Activated CD4-positive, alpha-beta T cell treated with anti-CD3 and anti-CD28 coated beads, Interleukin-2, amount 10 ng/mL, durations not matched to agents 7 days and 5 days (primary cell): ENCODE measurements at regions not wholly inside any gene's neighbourhood (a gene's known extent, or its start where the extent isn't known, plus 50 kb on each side); places are given as distances from the start of the nearest gene placed in this dataset.
A peak's percentile ranks its signal among the peaks of the same experiment; 100 is the strongest.

Experiments used
- CTCF ChIA-PET: fragments of 350-600 bp; sonication (Branson Sonifier 250); formaldehyde crosslinking; loops from one replicate; lab custom pipeline; 2021; ENCODE audit warnings: antibody characterized with exemption; lab: Charles Lee
- POLR2A ChIA-PET: fragments of 350-600 bp; sonication (Branson Sonifier 250); formaldehyde crosslinking; loops from one replicate; lab custom pipeline; 2021; ENCODE audit warnings: antibody characterized with exemption; lab: Charles Lee
- DNase-seq: peaks from one replicate; pipeline ENCODE4 v3.0.0-alpha.2; 2020
- H3K27ac Mint-ChIP-seq: one replicate; pipeline ENCODE4 v1.8.0; 2021; ENCODE audit warnings: mild to moderate bottlenecking, moderate library complexity, mixed read lengths
- H3K27me3 Mint-ChIP-seq: one replicate; pipeline ENCODE4 v1.8.0; 2021; ENCODE audit warnings: mixed read lengths
- H3K36me3 Mint-ChIP-seq: one replicate; pipeline ENCODE4 v1.8.0; 2021; ENCODE audit warnings: low read depth, mixed read lengths
- H3K4me1 Mint-ChIP-seq: one replicate; pipeline ENCODE4 v1.8.0; 2021; ENCODE audit warnings: mixed read lengths
- H3K4me3 Mint-ChIP-seq: one replicate; pipeline ENCODE4 v1.8.0; 2021; ENCODE audit warnings: mild to moderate bottlenecking, moderate library complexity, mixed read lengths
- H3K9me3 Mint-ChIP-seq: one replicate; pipeline ENCODE4 v1.8.0; 2021; ENCODE audit warnings: mixed read lengths

DNA sequence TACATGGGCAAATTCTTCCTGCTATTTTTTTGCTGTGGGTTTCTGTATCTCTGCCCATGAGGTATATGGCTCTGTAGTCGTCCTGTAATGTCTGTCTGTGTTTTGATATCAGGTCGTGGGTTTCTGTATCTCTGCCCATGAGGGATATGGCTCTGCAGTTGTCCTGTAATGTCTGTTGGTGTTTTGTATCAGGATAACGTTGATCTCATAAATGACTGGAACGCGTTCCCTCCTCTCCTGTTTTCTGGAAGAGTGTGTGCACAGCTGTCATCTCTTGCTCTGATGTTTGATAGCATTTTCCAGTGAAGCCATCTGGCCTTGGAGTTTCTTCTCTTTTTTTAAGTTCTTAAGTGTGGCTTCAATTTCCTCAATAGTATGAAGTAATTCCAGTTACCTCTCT lies 57.2 kb downstream of the SOX1 start:
- POLR2A ChIA-PET, result no interaction called here
- H3K4me3 Mint-ChIP-seq, result no peak overlapping the region
- DNase-seq, result no peak
- no peaks in the 10 kb centered on the region for H3K4me1 Mint-ChIP-seq
- H3K27ac Mint-ChIP-seq, result no peak overlapping the region
- no peaks in the 10 kb centered on the region for H3K27me3 Mint-ChIP-seq
- no peaks in the 10 kb centered on the region for H3K9me3 Mint-ChIP-seq
- CTCF ChIA-PET, result no interaction called here
- no peaks in the 10 kb centered on the region for H3K36me3 Mint-ChIP-seq

DNA sequence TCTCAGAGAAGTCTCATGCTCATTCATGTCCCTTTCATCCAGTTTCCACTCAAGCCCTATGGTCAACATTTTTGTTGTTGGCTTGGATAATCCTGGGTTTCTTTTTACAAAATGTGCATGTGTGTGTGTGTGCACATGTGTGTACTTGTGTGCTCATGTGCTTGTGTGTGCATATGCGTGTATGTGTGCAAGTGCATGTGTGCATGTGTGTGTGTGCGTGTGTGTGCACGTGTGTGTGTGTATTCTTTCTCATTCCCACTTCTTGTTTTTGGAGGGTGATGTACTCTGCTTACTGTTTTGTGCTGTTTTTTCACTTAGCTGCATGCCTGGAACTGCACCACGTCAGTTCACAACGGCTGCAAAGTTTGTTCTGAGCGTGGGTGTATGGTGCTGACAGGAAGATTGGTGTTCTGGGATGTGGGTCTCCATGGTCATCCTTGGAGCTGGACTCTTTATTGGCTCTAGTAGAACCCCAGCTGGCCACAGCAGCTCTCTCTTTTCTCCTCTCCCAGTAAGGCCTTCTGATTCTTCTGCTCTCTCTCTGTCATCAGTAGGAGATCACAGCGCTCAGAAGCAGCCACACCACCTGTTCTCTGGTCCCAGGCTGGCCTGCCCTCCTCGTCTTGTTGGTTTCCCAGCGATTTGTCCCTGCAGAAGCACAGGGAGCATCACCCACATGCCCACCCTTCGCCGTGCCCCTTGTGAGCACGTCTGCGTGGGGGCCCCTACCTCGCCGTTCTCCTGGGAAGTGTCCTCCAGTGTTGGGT lies 60.8 kb downstream of the SOX1 start:
- no peak overlapping the region for H3K27ac Mint-ChIP-seq
- H3K36me3 Mint-ChIP-seq, result no peaks in the 10 kb centered on the region
- no peaks in the 10 kb centered on the region for H3K27me3 Mint-ChIP-seq
- ChIA-PET POLR2A (no interaction called here), CTCF (no interaction called here)
- no peak for DNase-seq
- H3K4me3 Mint-ChIP-seq, result no peak overlapping the region
- no peaks in the 10 kb centered on the region for H3K9me3 Mint-ChIP-seq
- H3K4me1 Mint-ChIP-seq, result no peaks in the 10 kb centered on the region

DNA sequence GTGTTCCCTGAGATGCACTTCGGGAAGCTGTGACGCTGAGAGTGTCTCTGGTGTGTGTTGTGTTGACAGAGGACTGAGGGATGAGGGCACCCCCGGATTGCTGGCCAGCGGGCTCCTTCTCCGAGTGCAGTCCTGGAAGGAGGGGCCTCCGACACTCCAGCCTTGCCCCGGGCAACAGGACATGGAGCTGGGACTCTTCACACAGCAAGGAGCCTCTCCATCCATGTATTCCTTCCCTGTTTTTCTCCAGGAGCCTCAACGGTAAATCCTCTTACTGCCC lies 61.3 kb downstream of the SOX1 start:
- Mint-ChIP-seq H3K27me3 (no peaks in the 10 kb centered on the region), H3K27ac (no peak overlapping the region), H3K4me1 (no peaks in the 10 kb centered on the region), H3K36me3 (no peaks in the 10 kb centered on the region), H3K9me3 (no peaks in the 10 kb centered on the region), H3K4me3 (no peak overlapping the region)
- POLR2A ChIA-PET, result no interaction called here
- no peak for DNase-seq
- CTCF ChIA-PET, result no interaction called here

DNA sequence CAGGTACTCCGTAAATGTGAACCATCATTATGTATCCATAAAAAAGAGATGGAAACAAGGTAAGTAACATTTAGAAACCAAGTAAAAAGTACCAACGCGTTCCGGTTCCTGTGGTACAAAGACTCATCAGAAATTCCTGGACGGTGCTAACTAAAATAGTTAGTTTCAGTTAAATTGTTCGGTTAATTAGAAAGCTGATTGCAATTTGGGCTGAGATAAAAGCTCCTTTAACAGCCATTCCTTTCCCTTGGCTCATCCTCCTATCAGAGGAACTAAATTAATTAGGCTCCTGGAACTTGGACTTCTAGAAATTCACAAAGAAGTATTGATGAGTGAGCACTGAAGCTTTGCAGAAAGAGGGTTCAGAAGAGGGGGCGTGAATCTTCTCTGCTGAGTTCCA lies 63.5 kb downstream of the SOX1 start:
- Mint-ChIP-seq H3K4me3 (no peak overlapping the region), H3K9me3 (no peaks in the 10 kb centered on the region), H3K36me3 (no peaks in the 10 kb centered on the region), H3K27ac (no peak overlapping the region), H3K27me3 (no peaks in the 10 kb centered on the region), H3K4me1 (no peaks in the 10 kb centered on the region)
- ChIA-PET CTCF (no interaction called here), POLR2A (no interaction called here)
- no peak for DNase-seq

- H3K4me1 Mint-ChIP-seq, result no peaks in the 10 kb centered on the region
- no peak overlapping the region for H3K4me3 Mint-ChIP-seq
- no peaks in the 10 kb centered on the region for H3K27me3 Mint-ChIP-seq
- ChIA-PET CTCF (no interaction called here), POLR2A (no interaction called here)
- peak overlapping the region; percentile 25 for H3K27ac Mint-ChIP-seq
- no peak for DNase-seq
- H3K9me3 Mint-ChIP-seq, result no peaks in the 10 kb centered on the region
- no peaks in the 10 kb centered on the region for H3K36me3 Mint-ChIP-seq
Observed at GRCh38 chr13:112131081-112131712, 64.2 kb downstream of the SOX1 start.

DNA sequence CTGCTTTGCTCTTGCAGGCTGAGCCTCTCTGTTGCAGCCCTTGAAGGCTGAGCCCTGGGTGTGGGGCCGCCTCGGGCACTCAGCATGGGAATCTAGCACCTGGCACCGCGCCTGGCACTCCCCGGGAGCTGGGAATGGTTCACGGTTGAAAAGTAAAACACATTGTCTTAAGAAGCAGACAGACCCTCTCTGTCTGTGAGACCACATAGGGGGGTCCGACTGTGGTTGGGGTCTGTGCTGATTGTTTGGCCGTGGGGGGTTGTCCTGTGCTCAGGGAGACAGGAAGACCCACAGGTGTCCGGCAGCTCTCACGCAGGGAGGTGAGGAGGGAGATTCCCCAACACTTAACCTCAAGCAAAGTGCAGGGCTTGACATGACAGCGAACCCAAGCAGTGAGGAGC lies 64.8 kb downstream of the SOX1 start:
- Mint-ChIP-seq H3K36me3 (no peaks in the 10 kb centered on the region), H3K27me3 (no peaks in the 10 kb centered on the region), H3K27ac (peak overlapping the region; percentile 25), H3K4me3 (no peak overlapping the region), H3K4me1 (no peaks in the 10 kb centered on the region), H3K9me3 (no peaks in the 10 kb centered on the region)
- no peak for DNase-seq
- POLR2A ChIA-PET, result no interaction called here
- CTCF ChIA-PET, result no interaction called here

DNA sequence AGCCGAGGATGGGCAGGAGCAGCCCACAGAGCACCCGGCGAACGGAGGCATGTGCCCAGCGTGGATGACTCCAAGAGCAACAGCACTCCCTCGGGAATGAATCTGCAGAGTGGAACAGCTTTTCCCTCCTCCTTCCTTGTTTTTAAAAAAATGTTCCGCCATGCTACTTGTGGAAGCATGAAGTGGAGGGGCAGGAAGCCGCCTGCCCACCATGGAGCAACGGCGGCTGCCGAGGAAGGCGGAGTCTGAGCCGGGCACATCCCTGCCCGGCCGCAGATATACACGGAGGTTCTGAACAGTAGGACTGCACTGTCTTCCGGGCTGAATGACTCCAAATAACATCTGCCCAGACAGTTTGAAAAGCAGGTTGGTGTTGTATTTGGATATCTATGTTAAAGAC lies 65.2 kb downstream of the SOX1 start:
- no peaks in the 10 kb centered on the region for H3K9me3 Mint-ChIP-seq
- POLR2A ChIA-PET, result no interaction called here
- H3K36me3 Mint-ChIP-seq, result no peaks in the 10 kb centered on the region
- DNase-seq, result no peak
- no peaks in the 10 kb centered on the region for H3K4me1 Mint-ChIP-seq
- H3K4me3 Mint-ChIP-seq, result no peak overlapping the region
- H3K27me3 Mint-ChIP-seq, result no peaks in the 10 kb centered on the region
- no peak overlapping the region for H3K27ac Mint-ChIP-seq
- CTCF ChIA-PET, result interaction anchor here (0.6 kb wide), 1 partner anchor 107 kb away, joined by 3 read pairs; no protein-coding TSS in a partner anchor

DNA sequence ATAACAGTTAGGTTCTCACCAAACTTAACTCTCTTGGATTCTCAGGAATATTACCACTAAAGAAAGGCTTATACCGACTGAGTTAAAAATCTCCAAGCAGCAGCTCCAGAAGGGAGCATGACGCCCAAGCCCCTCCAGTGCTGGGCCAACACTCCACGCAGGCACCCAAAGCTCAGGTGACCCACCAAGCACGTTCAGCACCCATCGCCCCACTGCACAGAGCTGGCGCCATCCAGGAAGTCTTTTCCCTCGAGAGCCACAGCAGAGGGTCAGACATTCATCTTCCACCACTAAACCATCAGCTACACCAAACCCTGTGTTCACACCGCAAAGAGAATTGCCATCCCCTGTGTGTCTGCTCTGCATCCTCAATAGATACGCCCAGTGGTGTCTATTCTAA lies 65.7 kb downstream of the SOX1 start:
- no peak overlapping the region for H3K27ac Mint-ChIP-seq
- no peaks in the 10 kb centered on the region for H3K4me1 Mint-ChIP-seq
- POLR2A ChIA-PET, result no interaction called here
- H3K36me3 Mint-ChIP-seq, result no peaks in the 10 kb centered on the region
- CTCF ChIA-PET, result interaction anchor here (0.6 kb wide), 1 partner anchor 107 kb away, joined by 3 read pairs; no protein-coding TSS in a partner anchor
- DNase-seq, result no peak
- no peaks in the 10 kb centered on the region for H3K9me3 Mint-ChIP-seq
- H3K4me3 Mint-ChIP-seq, result no peak overlapping the region
- H3K27me3 Mint-ChIP-seq, result no peaks in the 10 kb centered on the region

DNA sequence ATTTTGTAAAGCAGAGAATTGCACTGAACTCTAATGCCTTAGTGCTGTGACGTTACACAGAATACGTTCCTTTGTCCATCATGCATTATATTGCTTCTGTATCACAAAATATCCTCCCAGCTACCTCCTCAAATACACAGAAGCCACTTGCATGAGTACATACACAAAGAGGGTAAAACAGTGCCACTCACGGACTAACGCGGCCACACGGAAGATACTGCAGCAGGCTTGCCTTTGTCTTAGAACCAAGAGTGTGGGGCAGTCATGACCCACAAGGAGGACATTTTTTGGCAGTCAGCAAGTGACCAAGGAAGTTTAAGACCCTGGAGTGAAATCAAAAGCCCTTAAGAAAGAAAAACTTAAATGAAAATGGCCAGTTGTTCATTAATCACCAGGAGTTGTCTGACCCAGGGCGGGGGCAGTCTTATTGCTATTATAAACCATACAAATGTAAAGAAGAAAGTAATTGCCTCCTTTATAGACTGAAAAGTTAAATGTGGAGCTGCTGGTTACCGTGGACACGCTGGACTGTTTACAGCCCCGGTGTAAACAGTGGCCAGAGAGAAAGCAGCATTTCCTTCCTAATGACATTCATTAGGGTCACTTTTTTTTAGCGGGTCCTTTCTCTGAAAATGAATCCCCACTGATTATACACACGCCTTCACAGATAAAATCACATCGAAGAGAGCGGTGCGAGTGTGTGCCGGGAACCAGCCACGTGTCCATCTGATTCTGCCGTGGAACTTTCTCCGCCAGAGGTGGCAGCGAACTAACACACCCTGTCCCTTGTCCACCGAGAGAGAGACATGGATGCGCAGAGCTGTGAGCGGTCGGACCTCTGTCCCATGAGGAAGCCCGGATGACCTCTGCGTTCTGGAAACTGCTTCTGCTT lies 66.8 kb downstream of the SOX1 start:
- ChIA-PET CTCF (no interaction called here), POLR2A (no interaction called here)
- Mint-ChIP-seq H3K4me1 (no peaks in the 10 kb centered on the region), H3K36me3 (no peaks in the 10 kb centered on the region), H3K27ac (no peak overlapping the region), H3K27me3 (no peaks in the 10 kb centered on the region), H3K9me3 (no peaks in the 10 kb centered on the region), H3K4me3 (no peak overlapping the region)
- DNase-seq, result no peak

GRCh38 chr13:112134391-112135075 lies 67.6 kb downstream of the SOX1 start:
- no peak for DNase-seq
- Mint-ChIP-seq H3K27ac (no peak overlapping the region), H3K4me1 (no peaks in the 10 kb centered on the region), H3K36me3 (no peaks in the 10 kb centered on the region), H3K9me3 (no peaks in the 10 kb centered on the region), H3K4me3 (no peak overlapping the region), H3K27me3 (no peaks in the 10 kb centered on the region)
- ChIA-PET POLR2A (no interaction called here), CTCF (no interaction called here)

GRCh38 chr13:112136095-112136494 lies 69.1 kb downstream of the SOX1 start:
- no peaks in the 10 kb centered on the region for H3K9me3 Mint-ChIP-seq
- CTCF ChIA-PET, result no interaction called here
- no peaks in the 10 kb centered on the region for H3K4me1 Mint-ChIP-seq
- POLR2A ChIA-PET, result no interaction called here
- no peaks in the 10 kb centered on the region for H3K27me3 Mint-ChIP-seq
- no peak overlapping the region for H3K4me3 Mint-ChIP-seq
- H3K27ac Mint-ChIP-seq, result no peak overlapping the region
- H3K36me3 Mint-ChIP-seq, result no peaks in the 10 kb centered on the region
- DNase-seq, result no peak

DNA sequence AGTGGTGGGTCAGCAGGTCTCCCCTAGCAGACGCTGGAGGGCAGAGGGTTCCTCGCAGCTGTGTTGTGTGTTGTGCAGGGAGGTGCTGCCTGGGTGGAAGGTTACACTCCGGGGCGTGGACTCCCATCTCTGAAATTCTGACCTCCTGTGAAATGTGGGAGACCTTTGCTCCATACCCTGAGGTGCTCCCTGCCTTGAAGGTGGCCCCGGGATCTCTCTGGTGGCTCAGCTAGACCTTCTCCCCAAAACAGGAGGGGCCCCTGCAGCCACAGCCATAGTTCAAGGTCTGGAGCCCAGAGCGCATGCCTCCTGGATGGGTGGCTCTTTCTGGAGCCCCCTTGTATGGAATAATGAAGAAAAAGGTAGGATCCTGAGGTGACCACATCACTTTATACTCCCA lies 70.2 kb downstream of the SOX1 start:
- no peaks in the 10 kb centered on the region for H3K4me1 Mint-ChIP-seq
- H3K27ac Mint-ChIP-seq, result no peak overlapping the region
- H3K36me3 Mint-ChIP-seq, result no peaks in the 10 kb centered on the region
- no peaks in the 10 kb centered on the region for H3K9me3 Mint-ChIP-seq
- H3K4me3 Mint-ChIP-seq, result no peak overlapping the region
- H3K27me3 Mint-ChIP-seq, result no peaks in the 10 kb centered on the region
- no peak for DNase-seq
- CTCF ChIA-PET, result no interaction called here
- POLR2A ChIA-PET, result no interaction called here

GRCh38 chr13:112140366-112140765 lies 73.4 kb downstream of the SOX1 start:
- no peak overlapping the region for H3K27ac Mint-ChIP-seq
- POLR2A ChIA-PET, result no interaction called here
- CTCF ChIA-PET, result no interaction called here
- H3K4me3 Mint-ChIP-seq, result no peak overlapping the region
- H3K4me1 Mint-ChIP-seq, result no peaks in the 10 kb centered on the region
- no peaks in the 10 kb centered on the region for H3K36me3 Mint-ChIP-seq
- no peaks in the 10 kb centered on the region for H3K9me3 Mint-ChIP-seq
- no peak for DNase-seq
- no peaks in the 10 kb centered on the region for H3K27me3 Mint-ChIP-seq
